GM19240 (cell line): ENCODE measurements at regions not wholly inside any gene's neighbourhood (a gene's known extent, or its start where the extent isn't known, plus 50 kb on each side); places are given as distances from the start of the nearest gene placed in this dataset.

Experiments
- DNase-seq: peaks from one replicate; pipeline ENCODE4 v3.0.0; 2011; ENCODE audit warnings: low spot score; ENCODE audit not compliant: insufficient read length

- no peak for DNase-seq
Observed at GRCh38 chr2:4464634-4465266, 761.4 kb downstream of the DCDC2C start.

- no peak for DNase-seq
Observed at GRCh38 chr2:4465671-4466070, 762.3 kb downstream of the DCDC2C start.

GRCh38 chr2:4475618-4476017 is 772.2 kb downstream of the DCDC2C start:
- DNase-seq = no peak

- no peak for DNase-seq
Observed at GRCh38 chr2:4483050-4483449, 779.7 kb downstream of the DCDC2C start.

DNA sequence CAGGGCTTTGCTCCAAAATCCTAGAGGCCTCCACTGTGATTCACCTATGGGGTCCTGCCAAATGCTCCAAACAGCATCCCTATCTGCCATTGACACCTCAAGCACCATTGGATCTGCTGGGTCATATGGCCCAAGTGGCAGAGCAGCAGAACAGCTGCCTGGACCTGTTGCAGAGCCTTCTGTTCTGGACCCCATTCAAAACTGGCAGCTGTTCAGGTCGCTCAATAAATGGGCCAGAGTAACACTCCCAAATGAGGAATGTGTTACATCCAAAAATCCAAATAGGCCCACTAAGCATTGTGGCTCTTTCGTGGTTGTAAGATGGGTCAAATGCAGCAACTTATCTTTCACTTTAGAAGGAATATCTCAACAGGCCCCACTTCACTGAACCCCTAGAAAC is 783.6 kb downstream of the DCDC2C start:
- no peak for DNase-seq

- no peak for DNase-seq
Observed at GRCh38 chr2:4499316-4500030, 796.1 kb downstream of the DCDC2C start.

DNA sequence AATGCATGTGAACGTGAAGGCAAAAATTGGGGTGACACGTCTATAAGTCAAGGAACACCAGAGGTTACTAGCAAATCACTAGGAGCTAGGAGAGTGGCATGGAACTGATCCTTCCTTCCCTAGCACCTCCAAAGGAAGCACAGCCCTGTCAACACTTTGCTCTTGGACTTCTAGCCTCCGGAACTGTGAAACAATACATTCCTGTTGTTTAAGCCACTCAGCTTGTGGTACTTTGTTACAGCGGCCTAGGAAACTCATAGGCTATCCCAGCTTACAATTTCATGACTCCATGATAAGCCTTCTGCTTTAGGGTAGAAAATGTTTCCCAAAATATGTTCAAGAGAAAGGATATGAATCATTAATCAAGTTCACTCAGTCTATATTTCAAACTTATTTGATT is 798.1 kb downstream of the DCDC2C start:
- no peak for DNase-seq

DNA sequence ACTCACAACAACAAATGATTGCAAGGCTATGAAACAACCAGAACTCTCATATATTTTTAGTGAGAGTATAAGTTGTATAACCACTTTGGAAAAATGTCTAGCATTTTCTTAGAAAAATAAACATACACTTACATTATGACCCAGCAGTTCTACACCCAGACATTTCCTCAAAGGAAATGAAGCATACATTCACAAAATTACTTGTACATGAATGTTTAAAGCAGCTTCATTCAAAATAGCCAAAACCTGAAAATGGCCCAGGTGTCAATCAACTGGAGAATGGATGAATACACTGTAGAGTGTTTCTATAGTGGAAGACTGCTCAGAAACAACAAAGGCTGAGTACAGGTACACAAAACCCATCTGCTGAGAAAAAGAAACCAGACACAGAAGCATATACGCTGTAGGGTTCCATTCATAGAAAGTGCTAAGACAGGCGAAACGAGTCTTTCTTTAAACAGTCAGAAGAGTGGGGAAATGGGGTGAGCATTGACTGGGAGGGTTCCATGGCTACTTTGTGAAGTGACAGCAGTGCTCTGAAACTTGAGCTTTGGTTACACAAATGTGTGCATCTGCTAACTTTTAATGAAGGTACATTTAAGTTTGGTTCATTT is 799.0 kb downstream of the DCDC2C start:
- DNase-seq = no peak

DNA sequence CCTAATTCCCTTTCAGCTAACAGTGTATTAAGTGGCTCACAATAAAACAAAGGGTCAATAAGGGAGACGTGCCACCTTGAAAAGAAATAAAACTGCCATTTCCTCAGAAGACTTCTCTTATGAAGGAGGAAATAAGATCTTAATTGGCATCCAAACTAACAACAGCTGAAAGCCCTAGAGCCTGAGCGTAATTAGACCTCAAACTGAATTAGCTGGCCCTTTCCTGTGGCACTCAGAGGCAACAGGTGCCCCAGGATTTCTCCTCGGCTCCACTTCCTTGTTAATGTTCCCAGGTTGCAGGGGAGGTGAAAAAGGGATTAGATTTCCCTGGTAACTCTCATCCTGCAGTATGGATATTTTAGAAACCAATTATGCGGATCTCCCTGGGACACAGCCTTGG is 804.3 kb downstream of the DCDC2C start:
- no peak for DNase-seq

DNA sequence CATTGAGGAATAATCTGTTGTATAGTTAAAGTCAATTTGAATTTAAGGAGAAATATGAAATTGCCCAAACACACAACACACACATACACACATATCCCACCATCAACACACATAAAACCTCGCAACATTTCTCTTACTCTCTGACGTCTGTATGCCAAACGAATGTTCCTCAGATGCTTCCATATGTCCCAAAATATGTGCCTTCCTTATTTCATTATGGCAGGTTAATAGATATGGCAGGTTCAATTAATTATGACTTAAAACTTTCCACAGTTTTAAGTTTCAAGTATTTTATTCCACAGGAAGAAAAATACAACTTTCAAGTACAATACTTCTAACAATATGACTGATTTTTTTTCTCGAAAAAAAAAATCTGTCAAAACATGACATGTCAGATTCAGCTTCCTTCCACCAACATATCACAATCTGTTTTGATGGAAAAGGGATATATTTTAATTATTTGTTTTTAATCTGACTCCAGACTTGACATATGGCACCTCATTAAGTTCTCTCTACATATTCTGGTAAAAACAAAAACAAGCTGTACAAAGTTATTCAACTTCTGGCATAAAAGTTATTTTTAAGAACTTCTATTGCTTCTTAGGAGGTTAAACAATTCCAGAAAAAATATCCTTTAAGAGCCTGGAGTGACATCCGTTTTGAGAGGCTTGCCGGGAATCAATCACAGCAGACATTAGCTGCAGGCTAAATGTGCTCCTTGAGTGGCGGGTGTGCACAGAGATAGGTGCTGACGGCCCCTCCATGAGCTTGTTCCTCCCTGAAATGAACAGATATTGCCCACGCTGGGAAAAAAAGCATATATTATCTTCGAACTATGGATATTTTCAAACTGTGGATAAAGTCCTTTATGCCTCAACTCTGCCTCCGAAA is 812.7 kb downstream of the DCDC2C start:
- DNase-seq = no peak

DNA sequence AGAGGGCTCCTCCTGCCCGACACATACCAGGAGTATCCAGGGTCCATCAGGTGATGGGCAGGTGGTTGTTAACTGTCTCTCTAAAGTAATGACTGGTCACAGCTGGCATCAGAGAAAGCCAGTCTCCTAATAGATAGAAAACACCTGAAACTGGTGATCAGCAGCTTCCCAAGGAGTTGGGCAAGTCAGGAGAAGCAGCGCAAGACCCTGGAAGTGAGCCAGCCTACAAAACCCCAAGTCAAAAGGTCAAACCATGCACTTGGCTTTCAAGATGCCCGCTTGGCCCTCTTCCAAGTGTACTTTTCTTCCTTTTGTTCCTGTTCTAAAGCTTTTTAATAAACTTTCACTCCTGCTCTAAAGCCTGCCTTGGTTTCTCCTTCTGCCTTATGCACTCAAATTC is 815.2 kb downstream of the DCDC2C start:
- DNase-seq = no peak

DNA sequence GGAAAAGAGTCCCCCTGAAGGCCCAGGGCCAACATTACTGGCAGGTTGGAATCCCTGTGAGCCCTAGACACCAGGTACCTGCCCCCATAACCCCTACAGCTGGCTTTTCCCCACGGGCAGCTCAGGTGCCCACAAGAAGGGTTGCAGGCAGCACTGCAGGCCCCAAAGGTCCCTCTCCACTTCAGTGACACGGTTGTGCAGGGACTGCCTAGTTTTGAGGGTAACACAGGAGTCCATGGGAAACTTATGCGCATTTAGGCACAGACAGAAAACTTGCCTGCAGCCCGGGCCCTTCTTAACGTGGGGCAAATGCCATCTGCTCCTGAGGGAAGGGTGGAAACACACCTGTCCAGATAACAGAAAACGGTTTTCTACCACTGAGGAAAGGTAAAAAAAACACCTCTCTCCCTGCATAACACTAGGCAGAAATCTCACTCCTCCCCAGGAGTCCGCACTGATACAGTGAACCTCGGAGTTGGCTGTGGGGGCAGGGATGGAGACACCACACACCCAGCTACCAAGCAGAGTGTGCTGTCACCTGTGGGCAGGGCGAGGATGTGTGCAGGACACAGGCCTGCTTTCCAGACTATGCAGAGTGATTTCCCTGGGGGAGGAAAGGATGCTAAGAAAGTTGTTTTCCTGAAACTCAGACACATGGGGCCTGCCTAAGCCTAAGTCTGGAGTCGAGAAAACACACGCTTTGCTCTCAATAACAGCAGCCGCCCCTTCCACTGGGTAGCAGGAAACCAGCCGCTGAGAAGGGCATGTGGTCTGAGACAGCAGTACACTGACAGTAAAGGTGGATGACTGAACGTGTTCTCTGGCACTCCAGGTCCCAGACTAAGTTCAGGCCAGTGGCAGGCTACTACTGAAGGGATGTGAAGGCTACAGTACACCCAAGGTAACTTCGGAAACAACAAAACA is 819.4 kb downstream of the DCDC2C start:
- DNase-seq = no peak

DNA sequence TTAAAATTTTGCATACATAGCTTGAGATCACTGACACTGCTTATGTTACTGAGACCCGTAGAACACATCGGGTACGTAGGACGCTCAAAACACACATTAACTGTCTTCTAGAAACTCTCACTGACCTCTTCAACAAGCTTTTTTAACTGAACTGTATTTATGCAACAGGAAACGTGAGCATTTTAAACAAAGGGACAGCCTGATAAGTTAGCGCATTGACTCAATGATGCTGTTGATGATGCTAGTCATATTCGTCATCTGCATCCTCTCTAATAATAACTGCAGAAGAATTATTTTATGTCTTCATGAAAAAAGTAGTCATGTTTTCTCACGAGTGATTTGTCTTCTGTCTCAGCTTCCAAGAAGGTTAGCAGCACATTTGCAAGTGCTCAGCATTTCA is 824.0 kb downstream of the DCDC2C start:
- no peak for DNase-seq

DNA sequence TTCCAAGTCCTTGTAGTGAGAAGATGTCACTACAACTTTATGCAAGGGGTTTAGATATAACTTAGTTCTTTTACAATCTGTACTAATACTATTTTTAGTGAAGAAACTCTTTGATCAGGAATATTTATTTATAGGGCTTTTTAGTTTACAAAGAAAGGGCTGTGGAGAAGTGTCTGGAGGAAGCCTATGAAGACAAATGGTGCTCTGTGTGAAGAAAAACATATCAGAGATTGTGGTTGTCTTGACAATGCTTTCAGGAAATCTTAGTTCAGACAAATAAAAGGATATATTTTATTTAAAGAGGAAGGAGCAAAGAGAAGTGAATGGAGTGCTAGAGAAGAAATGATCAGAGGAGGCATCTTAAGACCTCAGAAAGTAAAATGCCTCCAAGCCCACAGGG is 824.9 kb downstream of the DCDC2C start:
- no peak for DNase-seq

DNA sequence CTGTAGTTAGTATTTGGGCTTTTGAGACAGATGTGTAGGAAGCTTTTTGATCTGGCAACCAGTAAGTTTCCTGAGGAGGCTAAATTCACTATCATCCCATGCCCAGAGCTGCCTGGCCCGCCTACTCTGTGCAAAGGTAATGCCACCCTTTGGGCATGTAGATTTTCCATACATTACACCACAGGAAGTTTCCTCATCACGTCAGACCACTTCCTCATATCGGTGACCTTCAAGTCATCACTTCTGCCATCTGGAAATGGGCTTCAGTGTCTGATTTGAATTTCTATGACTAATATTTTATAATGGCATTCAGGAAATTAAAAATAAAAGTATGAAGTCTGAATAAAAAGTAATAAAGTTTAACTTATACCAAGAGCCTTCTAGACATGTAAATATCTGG is 825.4 kb downstream of the DCDC2C start:
- no peak for DNase-seq

GRCh38 chr2:4529738-4530137 is 826.4 kb downstream of the DCDC2C start:
- DNase-seq = no peak

- no peak for DNase-seq
Observed at GRCh38 chr2:4530231-4530630, 826.9 kb downstream of the DCDC2C start.

DNA sequence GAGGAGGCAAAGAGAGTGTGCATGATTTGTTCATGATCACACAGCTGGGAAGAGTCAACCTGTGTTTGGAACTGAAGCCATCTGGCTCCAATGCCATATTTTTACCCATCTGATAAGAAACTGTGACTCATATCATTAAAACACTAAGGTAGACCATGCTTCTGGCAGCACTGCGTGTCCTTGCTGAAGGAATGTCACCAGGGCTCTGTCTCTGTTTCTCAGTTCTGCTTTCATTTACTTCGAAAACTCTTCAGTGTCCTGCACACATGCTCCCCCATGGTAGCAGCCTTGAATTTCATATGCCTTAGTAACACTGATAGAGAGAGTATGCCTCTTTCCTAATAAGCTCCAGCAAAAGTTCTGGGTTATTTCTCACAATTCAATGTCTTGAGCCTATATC is 830.4 kb downstream of the DCDC2C start:
- DNase-seq = no peak

DNA sequence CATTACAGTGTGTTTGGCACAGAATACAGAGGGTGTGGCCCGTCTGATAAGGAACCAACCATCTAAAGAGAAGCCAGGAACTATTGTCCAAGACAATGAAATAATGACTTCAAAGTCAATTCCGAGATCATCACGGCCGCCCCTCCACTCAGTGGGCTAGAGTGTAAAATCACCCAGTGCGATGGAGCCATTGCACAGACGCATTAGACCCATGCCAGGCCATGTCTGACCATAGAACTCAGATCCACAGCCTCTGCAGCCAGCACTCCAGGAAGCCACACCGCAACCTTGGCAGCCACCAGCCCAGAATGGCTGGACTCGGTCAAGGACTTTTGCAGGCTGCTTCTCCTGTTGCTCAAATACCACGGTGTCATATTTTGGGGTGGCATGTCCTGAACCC is 835.7 kb downstream of the DCDC2C start:
- DNase-seq = no peak

GRCh38 chr2:4549666-4550210 is 846.4 kb downstream of the DCDC2C start:
- DNase-seq = no peak
